IMR-90 (cell line): ENCODE measurements at regions not wholly inside any gene's neighbourhood (a gene's known extent, or its start where the extent isn't known, plus 50 kb on each side); places are given as distances from the start of the nearest gene placed in this dataset.

Experiments used
- BHLHE40 ChIP-seq: fragments of 150-350 bp; IDR thresholded peaks from 2 replicates; pipeline ENCODE4 v1.6.1; 2016; ENCODE audit warnings: mild to moderate bottlenecking, low read depth, low read length
- CTCF ChIP-seq: conservative IDR thresholded peaks from 2 replicates; pipeline ENCODE4 v1.5.1; 2012; ENCODE audit warnings: mild to moderate bottlenecking, low read depth, low read length, improper control_type of control experiment
- SMC3 ChIP-seq: fragments of 150-350 bp; IDR thresholded peaks from 2 replicates; pipeline ENCODE4 v1.6.1; 2016; ENCODE audit warnings: low read depth, mild to moderate bottlenecking, antibody characterized with exemption, low read length, moderate library complexity

- TF ChIP-seq BHLHE40, result no peak
- no peak for TF ChIP-seq CTCF
- TF ChIP-seq SMC3, result no peak
Observed at GRCh38 chr17:27390540-27390939, 65.7 kb upstream of the KSR1 start.
